Muscle of leg (tissue), 3 donors: ENCODE measurements at regions not wholly inside any gene's neighbourhood (a gene's known extent, or its start where the extent isn't known, plus 50 kb on each side); places are given as distances from the start of the nearest gene placed in this dataset.

Experiments used
- DNase-seq: peaks from one replicate; pipeline ENCODE4 v3.0.0; 2013
- H3K27ac ChIP-seq: one replicate; pipeline ENCODE4 v1.5.1; 2013; ENCODE audit warnings: mild to moderate bottlenecking, low read length, control low read depth
- H3K27me3 ChIP-seq: one replicate; pipeline ENCODE4 v1.6.1; 2013; ENCODE audit warnings: low read length; ENCODE audit not compliant: control insufficient read depth, insufficient read depth
- H3K36me3 ChIP-seq: one replicate; pipeline ENCODE4 v1.6.1; 2013; ENCODE audit warnings: low read length; ENCODE audit not compliant: control insufficient read depth, insufficient read depth
- H3K4me1 ChIP-seq: one replicate; pipeline ENCODE4 v1.6.1; 2013; ENCODE audit warnings: low read length; ENCODE audit not compliant: control insufficient read depth, insufficient read depth
- H3K4me3 ChIP-seq: one replicate; pipeline ENCODE4 v1.5.1; 2013; ENCODE audit warnings: low read length, control low read depth
- H3K9me3 ChIP-seq: replicated peaks from 2 replicates; pipeline ENCODE4 v1.6.1; 2013; ENCODE audit warnings: low read depth, low read length; ENCODE audit not compliant: control insufficient read depth
- WGBS: methylation state at CpG from one replicate; pipeline ENCODE4 v1.1.5; 2013; ENCODE audit warnings: missing lambda C conversion rate; ENCODE audit not compliant: insufficient coverage; 5-methylcytosine and 5-hydroxymethylcytosine counted together

DNA sequence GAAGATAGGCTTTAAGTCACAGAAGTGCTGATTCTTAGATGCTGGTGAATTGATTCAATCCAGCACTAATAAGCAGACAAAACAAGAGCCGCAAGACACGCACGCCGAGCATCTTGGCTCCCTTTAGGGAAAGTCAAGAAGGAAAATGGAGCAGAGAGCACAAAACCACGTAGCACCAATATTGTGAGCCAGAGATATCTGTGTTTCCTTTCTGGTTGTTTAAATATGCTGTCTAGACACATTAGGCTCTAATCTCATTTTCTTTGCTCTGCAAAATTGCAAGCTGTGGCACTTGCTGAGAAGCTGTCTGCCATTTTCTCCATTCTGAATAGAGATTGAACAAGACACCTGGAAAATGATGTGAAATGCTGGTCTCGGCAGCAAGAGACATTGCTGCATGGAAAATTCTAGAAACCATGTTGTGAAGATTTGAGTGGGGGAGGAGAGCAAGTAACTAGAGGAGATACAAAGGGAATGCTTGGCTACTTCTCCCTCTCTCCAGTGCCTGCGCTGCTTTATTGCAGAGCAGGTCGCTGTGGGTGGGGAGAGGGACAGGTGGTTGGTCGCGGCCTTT, 336.3 kb downstream of the MED10 start:
- no peaks in the 10 kb centered on the region for H3K9me3 ChIP-seq
- H3K27me3 ChIP-seq = no peaks in the 10 kb centered on the region
- H3K27ac ChIP-seq = no peak overlapping the region
- no peaks in the 10 kb centered on the region for H3K36me3 ChIP-seq
- no peak overlapping the region for H3K4me3 ChIP-seq
- WGBS = 50% methylated on average over 1 of the region's 10 CpGs
- DNase-seq = no peak
- no peaks in the 10 kb centered on the region for H3K4me1 ChIP-seq

DNA sequence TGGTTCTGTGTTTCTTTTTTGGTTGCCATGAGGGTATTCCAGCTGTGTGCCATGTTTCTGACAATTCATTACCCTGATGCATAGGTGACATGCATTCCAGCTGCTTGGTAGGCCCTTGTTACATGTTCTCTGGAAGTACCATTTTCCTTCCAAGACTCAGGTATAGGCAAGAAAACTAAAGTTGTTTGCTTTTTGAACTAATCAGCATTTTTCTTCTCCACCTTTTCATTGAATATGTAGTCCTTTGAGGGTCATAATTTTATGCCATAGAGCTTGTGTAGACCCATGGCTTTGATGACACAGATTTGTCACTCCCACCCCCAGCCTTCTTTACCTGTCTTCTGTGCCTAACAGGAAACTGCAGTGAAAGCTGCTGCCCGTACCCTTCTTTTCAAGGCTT, 339.2 kb downstream of the MED10 start:
- Histone ChIP-seq H3K4me3 (no peak overlapping the region), H3K27me3 (no peaks in the 10 kb centered on the region), H3K9me3 (no peaks in the 10 kb centered on the region), H3K27ac (no peak overlapping the region), H3K4me1 (no peaks in the 10 kb centered on the region), H3K36me3 (no peaks in the 10 kb centered on the region)
- no CpG with 5 or more reads among the region's 1 CpG for WGBS
- no peak for DNase-seq

DNA sequence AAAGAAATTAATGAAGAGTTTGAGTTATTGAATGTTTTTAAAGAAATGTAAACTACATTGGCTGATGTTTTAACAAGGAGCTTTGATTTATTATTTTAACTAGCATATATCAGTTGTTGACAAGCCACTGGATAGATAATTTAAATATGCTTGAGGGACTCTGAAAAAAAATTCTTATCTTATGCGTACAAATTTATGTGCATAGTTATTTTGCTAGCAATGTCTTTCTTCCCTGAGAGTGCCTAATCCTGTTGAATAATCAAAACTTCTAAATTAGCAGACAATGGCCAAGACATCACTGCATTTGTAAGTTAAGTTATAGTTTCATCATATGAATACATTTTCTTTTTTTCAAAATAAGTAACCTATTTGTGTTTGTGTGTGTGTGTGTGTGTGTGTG, 342.3 kb downstream of the MED10 start:
- H3K9me3 ChIP-seq = no peaks in the 10 kb centered on the region
- no CpG with 5 or more reads among the region's 1 CpG for WGBS
- no peaks in the 10 kb centered on the region for H3K4me1 ChIP-seq
- no peak overlapping the region for H3K4me3 ChIP-seq
- no peak for DNase-seq
- H3K36me3 ChIP-seq = no peaks in the 10 kb centered on the region
- no peak overlapping the region for H3K27ac ChIP-seq
- H3K27me3 ChIP-seq = no peaks in the 10 kb centered on the region

DNA sequence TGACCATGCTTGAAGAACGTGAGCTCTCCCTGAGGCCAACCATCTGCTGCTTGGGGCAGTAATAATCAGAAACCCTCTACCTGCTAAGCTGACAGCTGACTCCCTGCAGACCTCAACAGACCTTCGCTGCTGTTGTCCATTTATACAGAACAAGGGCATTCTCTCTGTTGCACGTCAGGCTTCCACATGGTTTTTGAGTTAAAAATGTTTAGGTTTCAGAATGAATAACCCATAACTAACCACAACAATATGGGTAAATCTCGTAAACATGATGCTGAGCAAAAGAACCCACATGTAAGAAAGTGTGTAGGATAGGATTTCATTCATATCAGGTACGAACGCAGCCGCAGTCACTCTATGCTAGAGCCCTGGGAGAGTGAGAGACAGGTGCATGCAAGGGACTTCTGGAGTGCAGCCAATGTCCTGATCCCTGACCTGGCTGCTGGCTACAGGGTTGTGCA, 348.5 kb downstream of the MED10 start:
- WGBS = 45% methylated on average over 5 of the region's 7 CpGs
- no peak overlapping the region for H3K27ac ChIP-seq
- no peak overlapping the region for H3K4me3 ChIP-seq
- no peak for DNase-seq
- H3K9me3 ChIP-seq = no peaks in the 10 kb centered on the region
- no peaks in the 10 kb centered on the region for H3K36me3 ChIP-seq
- H3K27me3 ChIP-seq = no peaks in the 10 kb centered on the region
- H3K4me1 ChIP-seq = no peaks in the 10 kb centered on the region

DNA sequence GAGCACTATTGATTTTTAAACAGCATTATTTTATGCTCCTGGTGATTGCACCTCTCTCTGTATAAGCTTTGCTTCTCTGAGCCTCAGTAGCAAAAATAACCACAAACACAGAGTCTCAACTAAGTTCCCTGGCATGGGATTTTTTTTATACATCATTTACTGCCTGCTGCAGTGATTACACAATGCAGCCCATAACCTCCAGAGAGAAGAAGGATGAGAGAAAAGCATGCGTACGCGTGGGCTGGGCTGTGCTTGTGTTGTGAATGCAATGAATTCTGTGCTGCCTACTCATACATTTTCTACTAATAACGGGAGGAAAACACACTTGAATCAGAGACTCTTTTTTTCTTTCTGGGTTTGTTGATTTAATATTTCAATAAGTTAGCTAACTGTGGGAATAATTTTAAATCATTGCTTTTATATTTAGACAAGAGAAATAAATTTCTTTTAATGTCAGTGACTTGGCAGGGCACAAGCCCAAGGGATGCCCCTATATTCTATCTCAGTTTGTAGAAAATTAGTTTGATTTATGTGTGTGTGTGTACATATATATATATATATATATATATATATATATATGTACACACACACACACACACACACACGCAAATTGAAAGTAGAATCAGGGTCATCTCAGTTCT, 351.5 kb downstream of the MED10 start:
- no peak overlapping the region for H3K4me3 ChIP-seq
- DNase-seq = peak; percentile 46
- no peak overlapping the region for H3K27ac ChIP-seq
- no peaks in the 10 kb centered on the region for H3K27me3 ChIP-seq
- H3K36me3 ChIP-seq = no peaks in the 10 kb centered on the region
- no peaks in the 10 kb centered on the region for H3K9me3 ChIP-seq
- H3K4me1 ChIP-seq = no peaks in the 10 kb centered on the region
- WGBS = no CpG with 5 or more reads among the region's 5 CpGs

DNA sequence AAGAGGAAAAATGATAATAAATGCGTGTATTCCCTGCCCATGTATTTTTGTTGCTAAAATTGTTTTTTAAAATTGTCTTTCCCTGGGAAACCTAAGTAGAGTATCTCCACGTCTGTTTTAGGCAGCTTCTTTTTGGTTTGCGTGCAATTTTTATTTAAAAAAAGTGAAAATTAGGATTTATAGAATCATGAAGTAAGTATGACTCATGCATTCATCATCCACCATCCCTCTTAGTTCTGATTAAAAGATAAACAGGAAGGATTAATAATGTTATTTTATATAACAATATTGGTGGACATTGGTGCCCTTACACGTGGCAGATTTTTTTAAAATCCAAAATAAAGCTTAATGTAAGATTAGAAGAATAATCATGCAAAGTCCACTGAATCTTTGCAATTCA, 358.7 kb downstream of the MED10 start:
- Histone ChIP-seq H3K36me3 (no peaks in the 10 kb centered on the region), H3K9me3 (no peaks in the 10 kb centered on the region), H3K27me3 (no peaks in the 10 kb centered on the region), H3K27ac (no peak overlapping the region), H3K4me3 (no peak overlapping the region), H3K4me1 (no peaks in the 10 kb centered on the region)
- no CpG with 5 or more reads among the region's 4 CpGs for WGBS
- DNase-seq = no peak

DNA sequence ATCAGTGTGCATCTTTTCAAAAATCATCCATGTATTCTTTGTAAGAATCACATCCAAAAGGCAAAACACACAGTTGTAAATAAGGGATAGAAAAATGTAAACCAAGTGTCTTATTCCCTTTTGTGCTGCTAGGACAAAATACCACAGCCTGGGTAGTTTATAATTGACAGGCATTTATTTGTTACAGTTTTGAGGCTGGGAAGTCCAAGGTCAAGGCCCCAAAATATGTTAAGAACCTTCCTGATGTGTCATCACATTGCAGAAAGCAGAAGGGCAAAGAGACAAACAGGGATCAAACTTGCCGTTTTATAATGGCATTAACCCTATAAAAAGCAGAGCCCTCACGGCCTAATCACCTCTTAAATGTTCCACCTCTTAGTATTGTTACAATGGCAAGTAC, 364.8 kb downstream of the MED10 start:
- DNase-seq = no peak
- H3K36me3 ChIP-seq = no peaks in the 10 kb centered on the region
- no peaks in the 10 kb centered on the region for H3K4me1 ChIP-seq
- H3K27me3 ChIP-seq = no peaks in the 10 kb centered on the region
- WGBS = no CpG with 5 or more reads among the region's 2 CpGs
- H3K27ac ChIP-seq = no peak overlapping the region
- no peaks in the 10 kb centered on the region for H3K9me3 ChIP-seq
- H3K4me3 ChIP-seq = no peak overlapping the region

DNA sequence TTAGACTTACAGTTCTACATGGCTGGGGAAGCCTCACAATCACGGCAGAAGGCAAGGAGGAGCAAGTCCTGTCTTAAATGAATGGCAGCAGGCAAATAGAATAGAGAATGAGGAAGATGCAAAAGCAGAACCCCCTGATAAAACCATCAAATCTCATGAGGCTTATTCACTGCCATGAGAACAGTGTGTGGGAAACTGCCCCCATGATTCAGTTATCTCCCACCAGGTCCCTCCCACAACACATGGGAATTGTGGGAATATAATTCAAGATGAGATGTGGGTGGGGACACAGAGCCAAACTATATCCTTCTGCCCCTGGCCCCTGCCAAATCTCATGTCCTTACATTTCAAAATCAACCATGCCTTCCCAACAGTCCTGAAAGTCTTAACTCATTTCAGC, 367.1 kb downstream of the MED10 start:
- H3K27ac ChIP-seq = no peak overlapping the region
- no peaks in the 10 kb centered on the region for H3K27me3 ChIP-seq
- WGBS = no CpG with 5 or more reads among the region's 1 CpG
- H3K9me3 ChIP-seq = no peaks in the 10 kb centered on the region
- DNase-seq = no peak
- no peak overlapping the region for H3K4me3 ChIP-seq
- no peaks in the 10 kb centered on the region for H3K36me3 ChIP-seq
- H3K4me1 ChIP-seq = no peaks in the 10 kb centered on the region

DNA sequence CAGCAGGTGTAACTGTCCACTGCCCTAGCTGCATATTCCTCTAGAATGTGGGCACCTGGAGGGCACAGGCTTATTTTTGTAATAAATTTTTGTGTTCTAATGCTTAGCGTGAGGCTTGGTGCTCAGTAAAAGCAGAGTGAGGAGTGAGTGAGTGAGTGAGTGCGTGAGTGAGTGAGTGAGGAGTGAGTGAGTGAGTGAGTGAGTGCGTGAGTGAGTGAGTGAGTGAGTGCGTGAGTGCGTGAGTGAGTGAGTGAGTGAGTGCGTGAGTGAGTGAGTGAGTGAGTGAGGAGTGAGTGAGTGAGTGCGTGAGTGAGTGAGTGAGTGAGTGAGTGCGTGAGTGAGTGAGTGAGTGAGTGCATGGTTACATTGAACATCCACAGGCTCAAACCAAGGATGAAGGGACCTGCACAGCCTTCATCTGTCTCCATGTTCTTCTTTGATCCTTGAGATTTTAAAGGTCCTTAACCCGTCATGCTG, 371.5 kb downstream of the MED10 start:
- 93% methylated on average over 6 of the region's 9 CpGs for WGBS
- no peak overlapping the region for H3K4me3 ChIP-seq
- DNase-seq = no peak

DNA sequence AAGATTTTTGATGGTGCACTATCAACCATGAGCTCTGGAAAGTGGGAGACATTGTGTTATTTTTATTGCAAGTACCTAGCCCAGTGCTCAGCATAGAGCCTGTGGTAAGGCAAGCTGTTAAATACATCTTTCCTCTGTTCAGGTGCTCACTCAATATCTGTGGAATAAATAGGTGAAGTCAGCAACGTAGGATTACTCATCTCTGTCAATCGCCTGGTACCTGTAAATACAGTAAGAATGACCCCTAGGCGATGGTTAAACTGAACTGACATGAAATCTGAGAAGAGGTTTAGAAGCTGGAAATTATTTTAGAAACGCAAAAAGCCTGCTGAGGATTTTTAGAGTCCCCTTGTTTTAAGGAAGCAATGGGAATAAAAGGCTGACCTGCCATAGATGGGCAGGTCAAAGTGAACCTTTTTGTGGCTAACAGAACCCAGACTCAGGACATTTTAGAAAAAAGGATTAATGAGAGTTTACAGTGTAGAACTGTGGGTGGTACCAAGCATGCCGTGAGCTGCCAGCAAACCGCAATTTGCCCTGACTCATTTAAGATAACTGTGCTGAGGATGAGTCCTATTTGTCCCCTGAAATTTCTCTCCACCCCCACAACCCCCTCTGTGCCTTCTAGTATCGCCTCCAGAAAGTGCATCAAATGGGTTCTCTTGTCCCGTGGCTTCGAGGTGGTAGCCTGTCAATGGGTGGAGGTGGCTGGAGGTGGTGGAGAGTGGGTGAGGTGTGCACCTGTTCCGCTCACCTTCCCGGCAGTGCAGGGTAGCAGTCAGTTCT, 375.1 kb downstream of the MED10 start:
- WGBS = 53% methylated on average over 2 of the region's 11 CpGs
- Histone ChIP-seq H3K36me3 (no peaks in the 10 kb centered on the region), H3K27me3 (no peaks in the 10 kb centered on the region), H3K9me3 (no peaks in the 10 kb centered on the region), H3K4me3 (no peak overlapping the region), H3K4me1 (no peaks in the 10 kb centered on the region), H3K27ac (no peak overlapping the region)
- DNase-seq = no peak

More for the DNA sequence above, 371.5 kb downstream of the MED10 start:
- Histone ChIP-seq H3K4me1 (no peaks in the 10 kb centered on the region), H3K27ac (no peak overlapping the region), H3K9me3 (no peaks in the 10 kb centered on the region), H3K36me3 (no peaks in the 10 kb centered on the region), H3K27me3 (no peaks in the 10 kb centered on the region)
